ENCODE measurements at regions not wholly inside any gene's neighbourhood (a gene's known extent, or its start where the extent isn't known, plus 50 kb on each side); places are given as distances from the start of the nearest gene placed in this dataset.

GRCh38 chr14:30256627-30257026, 302.3 kb upstream of the G2E3 start:
- Histone ChIP-seq H3K27me3 (ENCODE audit: control insufficient read depth, insufficient read depth, low read length) (no peaks in the 10 kb centered on the region), H3K9me3 (ENCODE audit: control insufficient read depth, insufficient read depth, low read length) (no peaks in the 10 kb centered on the region), H3K4me3 (ENCODE audit: low read depth, low read length) (no peak overlapping the region), H3K4me1 (ENCODE audit: control insufficient read depth, insufficient read depth, low read length) (no peaks in the 10 kb centered on the region), H3K27ac (ENCODE audit: low read depth, low read length) (no peak overlapping the region), H3K36me3 (ENCODE audit: control insufficient read depth, insufficient read depth, low read length) (no peaks in the 10 kb centered on the region)
- WGBS (ENCODE audit: insufficient coverage), result 100% methylated on average over 2 of the region's 2 CpGs
- no peak for DNase-seq (ENCODE audit: low read depth in 4 of 6, low spot score in 6 of 6)

DNA sequence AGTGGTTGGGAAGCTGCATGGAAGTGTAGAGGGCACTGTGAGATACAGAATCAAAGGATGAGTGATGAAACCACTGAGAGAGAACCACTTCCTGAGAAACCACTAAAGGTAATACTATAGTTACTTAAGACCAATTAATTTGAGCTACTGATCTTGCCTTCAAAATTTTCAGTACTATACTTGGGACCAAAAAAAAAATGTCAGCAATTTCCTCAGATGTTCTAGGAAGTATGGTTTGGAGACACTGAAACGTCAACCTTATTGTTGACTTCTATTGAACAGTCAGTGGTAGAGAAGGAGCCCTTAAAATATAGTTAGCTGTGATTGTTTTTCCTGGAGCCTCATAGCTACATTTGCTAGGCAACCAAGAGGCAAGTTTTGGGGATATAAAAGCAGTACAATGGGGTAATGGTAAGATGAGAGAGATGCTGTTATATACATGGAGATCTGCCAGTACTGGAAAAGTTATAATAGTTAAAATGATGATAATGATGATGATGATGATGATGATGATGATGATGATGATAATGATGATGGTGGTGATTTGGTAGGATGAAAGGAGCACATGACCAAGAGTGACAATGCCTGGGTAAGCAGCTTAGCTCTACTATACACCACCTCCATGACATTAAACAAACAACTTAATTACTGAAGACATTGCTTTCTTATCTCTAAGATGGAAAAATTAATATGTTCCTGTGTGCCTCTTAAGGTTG, 300.9 kb upstream of the G2E3 start:
- Histone ChIP-seq H3K4me3 (ENCODE audit: low read depth, low read length) (no peak overlapping the region), H3K4me1 (ENCODE audit: control insufficient read depth, insufficient read depth, low read length) (no peaks in the 10 kb centered on the region), H3K27ac (ENCODE audit: low read depth, low read length) (no peak overlapping the region), H3K36me3 (ENCODE audit: control insufficient read depth, insufficient read depth, low read length) (no peaks in the 10 kb centered on the region), H3K27me3 (ENCODE audit: control insufficient read depth, insufficient read depth, low read length) (no peaks in the 10 kb centered on the region), H3K9me3 (ENCODE audit: control insufficient read depth, insufficient read depth, low read length) (no peaks in the 10 kb centered on the region)
- DNase-seq (ENCODE audit: low read depth in 4 of 6, low spot score in 6 of 6), result no peak
- WGBS (ENCODE audit: insufficient coverage), result 86% methylated on average over 1 of the region's 1 CpG

GRCh38 chr14:30260833-30261607, 297.9 kb upstream of the G2E3 start:
- DNase-seq (ENCODE audit: low read depth in 4 of 6, low spot score in 6 of 6), result peak in 2 of 6 donors; percentile 55 to 81
- H3K9me3 ChIP-seq (ENCODE audit: control insufficient read depth, insufficient read depth, low read length), result no peaks in the 10 kb centered on the region
- no peak overlapping the region for H3K4me3 ChIP-seq (ENCODE audit: low read depth, low read length)
- H3K27ac ChIP-seq (ENCODE audit: low read depth, low read length), result no peak overlapping the region
- H3K27me3 ChIP-seq (ENCODE audit: control insufficient read depth, insufficient read depth, low read length), result no peaks in the 10 kb centered on the region
- 47% methylated on average over 6 of the region's 9 CpGs for WGBS (ENCODE audit: insufficient coverage)
- H3K36me3 ChIP-seq (ENCODE audit: control insufficient read depth, insufficient read depth, low read length), result no peaks in the 10 kb centered on the region
- no peaks in the 10 kb centered on the region for H3K4me1 ChIP-seq (ENCODE audit: control insufficient read depth, insufficient read depth, low read length)

- DNase-seq (ENCODE audit: low read depth in 4 of 6, low spot score in 6 of 6), result no peak
These were observed 294.8 kb upstream of the G2E3 start for GRCh38 chr14:30264161-30264560.

GRCh38 chr14:30266290-30266689, 292.7 kb upstream of the G2E3 start:
- no peak overlapping the region for H3K27ac ChIP-seq (ENCODE audit: low read depth, low read length)
- DNase-seq (ENCODE audit: low read depth in 4 of 6, low spot score in 6 of 6), result no peak
- no peak overlapping the region for H3K4me3 ChIP-seq (ENCODE audit: low read depth, low read length)
- no peaks in the 10 kb centered on the region for H3K36me3 ChIP-seq (ENCODE audit: control insufficient read depth, insufficient read depth, low read length)
- WGBS (ENCODE audit: insufficient coverage), result no CpG with 5 or more reads among the region's 3 CpGs
- no peaks in the 10 kb centered on the region for H3K27me3 ChIP-seq (ENCODE audit: control insufficient read depth, insufficient read depth, low read length)
- H3K9me3 ChIP-seq (ENCODE audit: control insufficient read depth, insufficient read depth, low read length), result no peaks in the 10 kb centered on the region
- peaks cover 5% of the 10 kb centered on the region for H3K4me1 ChIP-seq (ENCODE audit: control insufficient read depth, insufficient read depth, low read length)

More at GRCh38 chr14:30264161-30264560, 294.8 kb upstream of the G2E3 start:
- Histone ChIP-seq H3K4me1 (ENCODE audit: control insufficient read depth, insufficient read depth, low read length) (no peaks in the 10 kb centered on the region), H3K27me3 (ENCODE audit: control insufficient read depth, insufficient read depth, low read length) (no peaks in the 10 kb centered on the region), H3K4me3 (ENCODE audit: low read depth, low read length) (no peak overlapping the region), H3K36me3 (ENCODE audit: control insufficient read depth, insufficient read depth, low read length) (no peaks in the 10 kb centered on the region), H3K27ac (ENCODE audit: low read depth, low read length) (no peak overlapping the region), H3K9me3 (ENCODE audit: control insufficient read depth, insufficient read depth, low read length) (no peaks in the 10 kb centered on the region)

- Histone ChIP-seq H3K4me1 (ENCODE audit: control insufficient read depth, insufficient read depth, low read length) (peaks cover 5% of the 10 kb centered on the region), H3K9me3 (ENCODE audit: control insufficient read depth, insufficient read depth, low read length) (no peaks in the 10 kb centered on the region), H3K36me3 (ENCODE audit: control insufficient read depth, insufficient read depth, low read length) (no peaks in the 10 kb centered on the region), H3K27me3 (ENCODE audit: control insufficient read depth, insufficient read depth, low read length) (no peaks in the 10 kb centered on the region), H3K4me3 (ENCODE audit: low read depth, low read length) (no peak overlapping the region), H3K27ac (ENCODE audit: low read depth, low read length) (no peak overlapping the region)
- DNase-seq (ENCODE audit: low read depth in 4 of 6, low spot score in 6 of 6), result no peak
- no CpG with 5 or more reads among the region's 1 CpG for WGBS (ENCODE audit: insufficient coverage)
These were observed 291.8 kb upstream of the G2E3 start for GRCh38 chr14:30267141-30267540.

DNA sequence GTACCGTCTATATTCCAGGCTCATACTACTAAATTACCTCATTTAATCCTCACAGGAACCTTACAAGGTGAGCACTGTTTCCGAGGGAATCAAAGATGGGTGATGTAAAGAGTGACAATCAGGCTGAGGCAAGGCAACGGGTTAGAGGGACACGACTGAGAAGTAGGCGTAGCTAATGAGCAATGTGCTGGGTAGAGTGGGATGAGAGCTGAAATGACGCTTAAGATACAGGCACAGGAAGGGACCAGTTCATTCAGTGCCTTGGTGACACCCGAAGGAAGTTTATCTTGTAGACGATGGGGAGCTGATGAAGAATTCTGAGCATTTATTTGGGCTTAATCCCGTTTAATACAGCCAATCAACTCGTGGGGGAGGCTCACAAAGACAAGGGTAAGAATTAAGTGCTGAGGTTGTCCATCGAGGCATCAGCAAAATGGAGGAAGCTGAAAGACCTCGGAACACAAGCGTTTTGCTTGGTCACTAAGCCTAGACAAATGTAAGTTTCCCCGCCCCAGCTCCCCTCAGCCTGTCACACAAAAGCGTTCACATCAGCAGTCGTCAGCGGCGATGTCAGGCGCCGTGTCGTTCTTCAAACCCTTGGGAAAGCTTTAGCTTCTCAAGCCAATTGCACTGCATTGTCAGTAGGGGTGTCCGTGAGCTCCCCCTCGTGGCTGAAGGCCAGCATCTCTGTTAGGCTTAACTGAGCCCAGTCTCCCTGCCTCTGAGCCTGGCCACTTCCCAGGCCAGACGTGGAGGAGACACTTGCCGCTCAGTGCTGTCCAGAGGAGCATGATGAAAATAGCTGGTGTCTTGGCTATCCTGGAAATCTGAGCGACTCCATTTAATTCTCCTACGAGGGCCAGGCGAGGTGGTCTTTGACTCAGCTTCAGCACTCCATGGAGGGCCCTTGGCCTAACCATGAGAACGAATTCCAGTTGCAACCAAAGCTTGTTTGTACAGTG, 288.5 kb upstream of the G2E3 start:
- peak in 4 of 6 donors; percentile 57 to 96 (median 76) for DNase-seq (ENCODE audit: low read depth in 4 of 6, low spot score in 6 of 6)
- WGBS (ENCODE audit: insufficient coverage), result 20% methylated on average over 24 of the region's 29 CpGs
- Histone ChIP-seq H3K27ac (ENCODE audit: low read depth, low read length) (no peak overlapping the region), H3K27me3 (ENCODE audit: control insufficient read depth, insufficient read depth, low read length) (no peaks in the 10 kb centered on the region), H3K4me1 (ENCODE audit: control insufficient read depth, insufficient read depth, low read length) (peaks cover 5% of the 10 kb centered on the region), H3K4me3 (ENCODE audit: low read depth, low read length) (peak overlapping the region; percentile 31), H3K36me3 (ENCODE audit: control insufficient read depth, insufficient read depth, low read length) (no peaks in the 10 kb centered on the region), H3K9me3 (ENCODE audit: control insufficient read depth, insufficient read depth, low read length) (no peaks in the 10 kb centered on the region)

DNA sequence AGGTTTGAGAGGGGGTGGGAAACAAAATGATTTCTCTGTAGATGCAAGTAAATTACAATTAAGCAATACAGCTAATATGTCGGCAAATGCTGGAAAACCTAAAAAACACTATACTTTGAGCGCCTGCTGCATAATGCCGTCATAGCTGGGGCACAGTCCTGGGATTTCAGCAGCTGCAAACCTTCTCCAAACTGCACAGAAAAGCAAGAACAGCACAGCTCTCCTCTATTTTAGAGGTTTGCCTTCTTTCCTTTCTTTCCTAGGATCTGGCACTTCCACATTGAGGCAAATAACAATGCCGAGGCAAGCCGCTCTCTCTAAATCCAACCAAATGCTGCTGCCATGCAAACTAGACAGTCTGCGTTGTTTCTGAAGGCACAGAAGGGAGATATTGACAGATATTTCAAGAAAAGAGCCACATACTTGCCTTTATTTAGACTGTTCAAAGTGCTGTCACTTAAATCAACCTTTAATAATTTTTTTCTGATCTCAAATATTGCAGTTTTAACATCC, 287.1 kb upstream of the G2E3 start:
- no peaks in the 10 kb centered on the region for H3K9me3 ChIP-seq (ENCODE audit: control insufficient read depth, insufficient read depth, low read length)
- no peak overlapping the region for H3K27ac ChIP-seq (ENCODE audit: low read depth, low read length)
- H3K27me3 ChIP-seq (ENCODE audit: control insufficient read depth, insufficient read depth, low read length), result no peaks in the 10 kb centered on the region
- peaks cover 5% of the 10 kb centered on the region for H3K4me1 ChIP-seq (ENCODE audit: control insufficient read depth, insufficient read depth, low read length)
- 63% methylated on average over 6 of the region's 6 CpGs for WGBS (ENCODE audit: insufficient coverage)
- no peaks in the 10 kb centered on the region for H3K36me3 ChIP-seq (ENCODE audit: control insufficient read depth, insufficient read depth, low read length)
- peak in 2 of 6 donors; percentile 78 to 83 for DNase-seq (ENCODE audit: low read depth in 4 of 6, low spot score in 6 of 6)
- H3K4me3 ChIP-seq (ENCODE audit: low read depth, low read length), result no peak overlapping the region

All from spinal cord (tissue), 9 donors.